ENCODE measurements at regions not wholly inside any gene's neighbourhood (a gene's known extent, or its start where the extent isn't known, plus 50 kb on each side); places are given as distances from the start of the nearest gene placed in this dataset.

DNA sequence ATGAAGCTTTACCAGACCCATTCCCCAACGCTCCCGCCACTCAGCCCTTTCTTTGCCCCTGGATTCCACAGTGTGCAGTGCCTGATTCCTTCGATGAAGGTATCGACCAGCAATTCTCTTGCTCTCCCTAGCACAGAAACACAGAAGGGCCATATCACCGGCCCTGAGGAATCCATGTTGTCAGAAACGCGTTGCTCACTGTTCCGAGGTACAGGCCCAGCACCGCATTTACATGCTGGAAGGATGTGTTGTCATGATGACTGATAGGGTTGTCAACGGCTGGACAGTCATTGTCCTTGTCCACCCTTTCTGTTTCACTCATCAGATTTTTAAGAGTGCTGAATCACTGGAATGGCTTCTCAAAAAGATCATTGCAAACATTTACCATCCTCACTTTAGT lies 57.2 kb upstream of the GPR6 start:
- DNase-seq: no peak

DNA sequence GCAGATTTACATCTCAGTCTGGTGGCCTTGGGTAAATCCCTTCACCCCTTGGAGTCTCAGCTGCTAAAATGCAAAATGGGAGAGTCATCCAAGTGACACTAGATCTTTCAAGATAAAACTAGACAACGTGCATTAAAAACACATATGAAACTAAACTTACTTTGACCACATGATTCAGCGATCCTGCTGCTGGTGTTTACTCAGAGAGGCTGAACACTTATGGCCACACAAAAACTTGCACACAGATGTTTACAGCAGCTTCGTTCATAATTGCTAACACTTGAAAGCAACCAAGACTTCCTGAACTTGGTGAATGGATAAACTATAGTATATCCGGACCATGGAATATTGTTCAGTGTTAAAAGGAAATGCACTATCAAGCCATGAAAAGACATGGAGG lies 55.3 kb upstream of the GPR6 start:
- DNase-seq: no peak

- DNase-seq: no peak
Observed at GRCh38 chr6:109925075-109925474, 53.0 kb upstream of the GPR6 start.

GRCh38 chr6:109927052-109927451 lies 51.1 kb upstream of the GPR6 start:
- no peak for DNase-seq
